Breast epithelium (tissue), 3 donors: ENCODE measurements at regions not wholly inside any gene's neighbourhood (a gene's known extent, or its start where the extent isn't known, plus 50 kb on each side); places are given as distances from the start of the nearest gene placed in this dataset.

Experiments used
- POLR2AphosphoS5 ChIP-seq, 3 donors: sonication (generic); formaldehyde crosslinking; IDR thresholded peaks; one replicate each; pipeline ENCODE4 v1.6.1; 2017; ENCODE audit warnings: antibody characterized with exemption in 3 of 3
- TF ChIP-seq, protein P1 (sequence below), 3 donors: fragments of 450-650 bp; IDR thresholded peaks; one replicate each; pipeline ENCODE4 v1.5.1; 2016 to 2017; ENCODE audit warnings: antibody characterized with exemption in 3 of 3, mild to moderate bottlenecking in 3 of 3, moderate library complexity in 3 of 3

DNA sequence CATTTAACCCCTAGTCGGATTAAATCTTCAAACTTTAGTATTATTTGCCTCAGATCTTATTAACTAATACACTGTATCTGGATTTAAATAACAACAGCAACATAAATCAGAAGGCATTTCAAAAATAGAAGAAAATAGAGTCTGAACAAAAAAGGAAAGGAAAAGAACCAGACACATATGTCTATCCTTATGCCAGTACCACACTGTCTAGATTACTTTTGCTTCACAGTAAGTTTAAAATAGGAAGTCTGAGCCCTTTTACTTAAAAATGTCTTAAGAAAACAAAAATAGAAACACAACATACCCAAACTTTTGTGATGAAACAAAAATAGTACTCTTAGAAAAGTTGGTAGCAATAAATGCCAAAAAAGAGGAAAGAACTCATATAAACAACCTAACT lies 1615.8 kb downstream of the SI start:
- TF ChIP-seq, protein P1, sequence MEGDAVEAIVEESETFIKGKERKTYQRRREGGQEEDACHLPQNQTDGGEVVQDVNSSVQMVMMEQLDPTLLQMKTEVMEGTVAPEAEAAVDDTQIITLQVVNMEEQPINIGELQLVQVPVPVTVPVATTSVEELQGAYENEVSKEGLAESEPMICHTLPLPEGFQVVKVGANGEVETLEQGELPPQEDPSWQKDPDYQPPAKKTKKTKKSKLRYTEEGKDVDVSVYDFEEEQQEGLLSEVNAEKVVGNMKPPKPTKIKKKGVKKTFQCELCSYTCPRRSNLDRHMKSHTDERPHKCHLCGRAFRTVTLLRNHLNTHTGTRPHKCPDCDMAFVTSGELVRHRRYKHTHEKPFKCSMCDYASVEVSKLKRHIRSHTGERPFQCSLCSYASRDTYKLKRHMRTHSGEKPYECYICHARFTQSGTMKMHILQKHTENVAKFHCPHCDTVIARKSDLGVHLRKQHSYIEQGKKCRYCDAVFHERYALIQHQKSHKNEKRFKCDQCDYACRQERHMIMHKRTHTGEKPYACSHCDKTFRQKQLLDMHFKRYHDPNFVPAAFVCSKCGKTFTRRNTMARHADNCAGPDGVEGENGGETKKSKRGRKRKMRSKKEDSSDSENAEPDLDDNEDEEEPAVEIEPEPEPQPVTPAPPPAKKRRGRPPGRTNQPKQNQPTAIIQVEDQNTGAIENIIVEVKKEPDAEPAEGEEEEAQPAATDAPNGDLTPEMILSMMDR (IDR thresholded peaks at IDR 0.05): no peak
- no peak for TF ChIP-seq POLR2AphosphoS5 (IDR thresholded peaks at IDR 0.05)
